Body of pancreas (tissue), 4 donors: ENCODE measurements at regions not wholly inside any gene's neighbourhood (a gene's known extent, or its start where the extent isn't known, plus 50 kb on each side); places are given as distances from the start of the nearest gene placed in this dataset.

Source experiments
- ATAC-seq: fragments of 150-250 bp; one replicate; pipeline ENCODE4 v1.9.1; 2016
- DNase-seq, 4 donors: peaks; one replicate each; pipeline ENCODE4 v3.0.0-alpha.2; 2019
- H3K27ac ChIP-seq, 4 donors: fragments of 200-600 bp; sonication (generic); 1 replicate in 3 of 4; 2 replicates in 1 of 4; pipeline versions ENCODE4 v1.5.1 to v1.6.1; 2016 to 2019; ENCODE audit warnings: mild to moderate bottlenecking in 1 of 4, mixed read lengths in 1 of 4, moderate library complexity in 1 of 4
- H3K27me3 ChIP-seq, 2 donors: fragments of 200-600 bp; sonication (generic); one replicate each; pipeline ENCODE4 v1.6.0; 2016; ENCODE audit warnings: mild to moderate bottlenecking in 1 of 2
- H3K36me3 ChIP-seq, 2 donors: fragments of 200-600 bp; sonication (generic); replicated peaks in 1 of 2; 2 replicates each; pipeline ENCODE4 v1.5.1; 2016; ENCODE audit warnings: low read depth in 2 of 2; ENCODE audit not compliant: insufficient read depth in 1 of 2
- H3K4me1 ChIP-seq: fragments of 200-600 bp; sonication (generic); one replicate; pipeline ENCODE4 v1.6.0; 2016
- H3K4me3 ChIP-seq, 2 donors: fragments of 200-600 bp; sonication (generic); 1 replicate in 1 of 2; 2 replicates in 1 of 2; pipeline ENCODE4 v1.5.1; 2016 to 2019
- H3K9me3 ChIP-seq, 3 donors: fragments of 200-600 bp; sonication (generic); 1 replicate in 2 of 3; 2 replicates in 1 of 3; pipeline ENCODE4 v1.5.1; 2016
- POLR2A ChIP-seq, 3 donors: fragments of 450-650 bp; IDR thresholded peaks; one replicate each; pipeline ENCODE4 v1.6.1; 2016; ENCODE audit warnings: antibody characterized with exemption in 3 of 3, mild to moderate bottlenecking in 2 of 3
- WGBS, 2 donors: methylation state at CpG; one replicate each; pipeline ENCODE4 v1.1.5; 2017; 5-methylcytosine and 5-hydroxymethylcytosine counted together
- intact Hi-C: fragments of 100-400 bp; cut with DNase I; formaldehyde crosslinking; loops from one replicate; pipeline ENCODE4 v1.15.1; 2023
- TF ChIP-seq, protein P1 (sequence below), 7 experiments: fragments of 450-650 bp in 4 of 7; fragments of 200-600 bp in 3 of 7; sonication (generic) in 3 of 7; IDR thresholded peaks; one replicate each; pipeline ENCODE4 v1.5.1; 2016 to 2019; ENCODE audit warnings: antibody characterized with exemption in 7 of 7

DNA sequence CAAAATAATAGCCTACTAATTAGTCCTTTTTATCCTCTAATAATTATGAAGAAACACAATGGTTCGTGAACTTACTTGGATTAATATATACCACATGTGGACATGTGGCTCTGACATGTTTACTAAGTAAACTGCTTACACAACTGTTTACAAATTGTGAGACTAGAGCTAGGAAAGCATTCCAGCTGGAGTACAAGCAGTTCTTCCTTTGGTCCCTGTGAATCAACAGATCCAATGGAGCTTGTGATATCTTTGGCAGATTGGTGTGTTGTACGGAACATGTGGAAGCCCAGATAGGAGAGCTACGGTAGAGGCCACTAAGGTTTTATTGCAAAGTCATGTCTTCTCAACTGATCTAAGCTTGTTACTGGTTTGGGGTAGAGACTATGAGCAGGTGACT, 145.5 kb upstream of the SPRY2 start:
- H3K27ac ChIP-seq, result no peak overlapping the region
- H3K27me3 ChIP-seq, result no peaks in the 10 kb centered on the region
- no peaks in the 10 kb centered on the region for H3K4me1 ChIP-seq
- 44 to 49% methylated on average over 3 of the region's 3 CpGs for WGBS, 2 donors
- TF ChIP-seq, protein P1, sequence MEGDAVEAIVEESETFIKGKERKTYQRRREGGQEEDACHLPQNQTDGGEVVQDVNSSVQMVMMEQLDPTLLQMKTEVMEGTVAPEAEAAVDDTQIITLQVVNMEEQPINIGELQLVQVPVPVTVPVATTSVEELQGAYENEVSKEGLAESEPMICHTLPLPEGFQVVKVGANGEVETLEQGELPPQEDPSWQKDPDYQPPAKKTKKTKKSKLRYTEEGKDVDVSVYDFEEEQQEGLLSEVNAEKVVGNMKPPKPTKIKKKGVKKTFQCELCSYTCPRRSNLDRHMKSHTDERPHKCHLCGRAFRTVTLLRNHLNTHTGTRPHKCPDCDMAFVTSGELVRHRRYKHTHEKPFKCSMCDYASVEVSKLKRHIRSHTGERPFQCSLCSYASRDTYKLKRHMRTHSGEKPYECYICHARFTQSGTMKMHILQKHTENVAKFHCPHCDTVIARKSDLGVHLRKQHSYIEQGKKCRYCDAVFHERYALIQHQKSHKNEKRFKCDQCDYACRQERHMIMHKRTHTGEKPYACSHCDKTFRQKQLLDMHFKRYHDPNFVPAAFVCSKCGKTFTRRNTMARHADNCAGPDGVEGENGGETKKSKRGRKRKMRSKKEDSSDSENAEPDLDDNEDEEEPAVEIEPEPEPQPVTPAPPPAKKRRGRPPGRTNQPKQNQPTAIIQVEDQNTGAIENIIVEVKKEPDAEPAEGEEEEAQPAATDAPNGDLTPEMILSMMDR (IDR thresholded peaks at IDR 0.05), result no peak
- no peak for TF ChIP-seq POLR2A (IDR thresholded peaks at IDR 0.05)
- no peak overlapping the region for H3K4me3 ChIP-seq
- H3K36me3 ChIP-seq, result no peaks in the 10 kb centered on the region
- intact Hi-C loops, result no loop called here
- DNase-seq, result no peak
- ATAC-seq, result no peak
- no peaks in the 10 kb centered on the region for H3K9me3 ChIP-seq

DNA sequence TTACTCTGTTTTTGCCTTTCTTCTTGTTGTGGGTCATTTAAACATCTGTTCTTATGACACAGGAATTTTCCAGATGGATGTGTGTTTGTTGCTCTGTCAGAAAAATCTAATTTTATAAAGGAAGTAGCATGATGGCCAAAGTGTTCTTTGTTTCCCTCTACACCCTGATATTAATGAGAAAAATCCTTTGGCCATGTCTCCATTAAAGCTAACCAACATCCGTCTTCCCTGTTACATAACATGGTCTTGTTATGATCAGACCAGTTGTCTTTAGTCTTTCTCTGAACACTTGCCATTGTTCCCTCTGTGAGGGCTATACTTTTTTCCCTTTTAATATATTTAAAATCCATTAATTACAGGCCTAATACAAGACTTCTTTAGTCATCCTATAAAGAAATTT, 142.2 kb upstream of the SPRY2 start:
- WGBS, 2 donors, result 40 to 76% methylated on average over 1 of the region's 1 CpG
- no peaks in the 10 kb centered on the region for H3K27me3 ChIP-seq
- DNase-seq, result no peak
- H3K27ac ChIP-seq, result no peak overlapping the region
- TF ChIP-seq, protein P1 (IDR thresholded peaks at IDR 0.05), result no peak
- TF ChIP-seq POLR2A (IDR thresholded peaks at IDR 0.05), result no peak
- H3K4me3 ChIP-seq, result no peak overlapping the region
- intact Hi-C loops, result no loop called here
- no peaks in the 10 kb centered on the region for H3K36me3 ChIP-seq
- ATAC-seq, result no peak
- no peaks in the 10 kb centered on the region for H3K9me3 ChIP-seq
- no peaks in the 10 kb centered on the region for H3K4me1 ChIP-seq

DNA sequence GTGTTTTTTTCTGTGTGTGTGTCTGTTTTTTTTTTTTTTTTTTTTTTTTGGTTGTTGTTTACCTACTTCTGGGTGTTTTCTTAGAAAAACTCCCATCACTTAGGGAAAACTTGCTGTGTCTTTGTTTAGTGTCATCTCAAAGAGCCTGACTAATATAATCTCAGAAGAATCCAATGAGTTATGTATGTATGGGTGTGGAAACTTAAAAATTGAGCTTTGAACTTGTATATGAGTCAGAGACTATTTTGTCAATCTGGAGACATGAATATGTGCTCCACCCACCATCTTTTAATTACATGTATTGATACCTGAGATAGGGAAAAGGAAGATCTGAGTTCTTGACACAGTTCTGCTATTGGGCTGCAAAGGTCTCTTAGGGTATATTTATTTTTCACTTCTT, 140.7 kb upstream of the SPRY2 start:
- H3K27ac ChIP-seq, result no peak overlapping the region
- no peaks in the 10 kb centered on the region for H3K9me3 ChIP-seq
- H3K4me3 ChIP-seq, result no peak overlapping the region
- TF ChIP-seq POLR2A (IDR thresholded peaks at IDR 0.05), result no peak
- TF ChIP-seq, protein P1 (IDR thresholded peaks at IDR 0.05), result no peak
- no peak for ATAC-seq
- DNase-seq, result no peak
- no peaks in the 10 kb centered on the region for H3K27me3 ChIP-seq
- H3K36me3 ChIP-seq, result no peaks in the 10 kb centered on the region
- no peaks in the 10 kb centered on the region for H3K4me1 ChIP-seq
- intact Hi-C loops, result no loop called here

DNA sequence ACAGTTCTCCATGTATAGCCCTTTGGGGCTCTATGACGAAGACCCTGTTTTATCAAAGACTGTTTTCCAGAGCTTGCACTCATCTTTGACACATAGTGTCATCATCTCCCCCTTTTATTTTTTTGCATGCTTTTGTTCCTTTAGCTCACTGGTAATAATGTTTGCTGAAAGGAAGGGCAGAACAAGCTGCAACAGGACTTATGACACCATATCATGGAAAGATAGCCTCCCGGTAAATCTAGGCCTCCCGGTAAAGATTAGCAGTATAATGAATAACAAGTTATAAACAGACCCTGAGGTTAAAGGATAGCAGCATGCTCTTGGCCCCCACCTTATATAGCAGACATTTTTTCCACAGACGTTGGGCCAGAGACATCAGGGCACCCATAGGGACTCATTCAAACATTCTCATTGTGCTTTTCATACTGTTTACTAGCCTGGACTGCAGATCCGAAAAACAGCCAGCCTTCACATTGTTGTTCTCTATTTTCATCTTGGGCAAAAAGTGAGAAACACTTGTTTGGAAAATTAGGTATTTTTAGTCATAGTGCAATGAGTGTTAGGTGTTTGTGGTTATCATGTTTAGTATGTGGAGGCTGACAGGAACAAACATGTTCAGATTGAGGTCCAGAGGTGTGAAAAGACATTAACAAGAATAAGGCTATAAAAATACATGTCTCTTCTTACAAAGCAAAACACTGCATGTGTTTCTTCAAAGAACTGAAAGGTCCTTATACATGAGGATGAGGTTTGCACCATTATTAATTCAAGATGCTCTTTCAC, 136.9 kb upstream of the SPRY2 start:
- DNase-seq (no peak), ATAC-seq (no peak)
- intact Hi-C loops, result no loop called here
- Histone ChIP-seq H3K27ac (no peak overlapping the region), H3K4me1 (no peaks in the 10 kb centered on the region), H3K4me3 (no peak overlapping the region), H3K9me3 (no peaks in the 10 kb centered on the region), H3K27me3 (no peaks in the 10 kb centered on the region), H3K36me3 (no peaks in the 10 kb centered on the region)
- TF ChIP-seq, protein P1 (IDR thresholded peaks at IDR 0.05), result no peak
- TF ChIP-seq POLR2A (IDR thresholded peaks at IDR 0.05), result no peak
- WGBS, 2 donors, result 50 to 71% methylated on average over 5 of the region's 5 CpGs

DNA sequence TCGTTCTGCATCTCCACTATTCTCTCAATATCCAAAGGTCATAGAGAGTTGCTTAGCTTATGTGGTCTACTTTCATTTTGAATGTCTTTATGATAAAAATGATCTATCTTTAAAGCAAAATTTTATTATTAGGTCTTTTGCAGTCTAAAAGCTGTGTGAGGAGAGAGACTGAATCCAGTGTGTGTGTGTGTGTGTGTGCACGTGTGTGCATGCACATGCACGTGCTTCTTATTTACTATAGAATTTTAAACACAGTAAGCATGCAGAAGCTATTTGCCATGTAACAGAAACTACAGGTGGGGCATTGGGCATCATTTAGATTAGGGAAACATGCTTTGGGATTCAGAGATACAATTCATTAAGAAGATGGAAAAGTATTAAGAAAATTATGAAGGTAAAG, 136.0 kb upstream of the SPRY2 start:
- no peak for DNase-seq
- no peaks in the 10 kb centered on the region for H3K4me1 ChIP-seq
- 48 to 74% methylated on average over 3 of the region's 3 CpGs for WGBS, 2 donors
- H3K36me3 ChIP-seq, result no peaks in the 10 kb centered on the region
- no peak for TF ChIP-seq POLR2A (IDR thresholded peaks at IDR 0.05)
- TF ChIP-seq, protein P1 (IDR thresholded peaks at IDR 0.05), result no peak
- no peak overlapping the region for H3K27ac ChIP-seq
- no peaks in the 10 kb centered on the region for H3K27me3 ChIP-seq
- ATAC-seq, result no peak
- no peaks in the 10 kb centered on the region for H3K9me3 ChIP-seq
- no peak overlapping the region for H3K4me3 ChIP-seq
- intact Hi-C loops, result no loop called here
